ENCODE measurements at regions not wholly inside any gene's neighbourhood (a gene's known extent, or its start where the extent isn't known, plus 50 kb on each side); places are given as distances from the start of the nearest gene placed in this dataset.

DNA sequence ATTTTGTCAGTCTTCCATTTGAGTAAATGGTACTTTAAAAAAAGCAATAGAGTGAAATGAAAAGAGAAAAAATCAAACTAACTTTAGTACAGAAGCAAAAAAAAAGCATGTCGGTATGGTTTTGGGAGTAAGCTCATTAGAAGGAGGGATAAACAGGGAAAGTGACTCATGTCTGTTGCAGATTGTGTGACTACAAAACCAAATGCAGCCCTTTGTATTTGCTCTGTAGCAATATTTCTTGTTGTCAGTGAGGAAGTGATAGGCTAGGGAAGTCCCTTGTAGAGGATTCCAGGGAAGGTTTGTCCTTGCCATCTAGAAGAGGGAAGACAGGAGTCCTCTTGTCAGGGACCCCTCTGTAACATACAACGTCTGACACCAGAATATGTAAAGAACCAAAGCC, 150.5 kb upstream of the POU1F1 start:
- Histone ChIP-seq H3K36me3 (ENCODE audit: insufficient read depth, insufficient read length, low read length) (no peaks in the 10 kb centered on the region), H3K27me3 (ENCODE audit: insufficient read depth, insufficient read length) (no peaks in the 10 kb centered on the region), H3K4me1 (ENCODE audit: insufficient read depth, insufficient read length) (no peaks in the 10 kb centered on the region), H3K9me3 (ENCODE audit: insufficient read depth, low read length) (no peaks in the 10 kb centered on the region), H3K9ac (ENCODE audit: insufficient read length, low read depth) (no peak overlapping the region), H3K4me3 (ENCODE audit: insufficient read length, low read depth) (no peak overlapping the region)
- TF ChIP-seq ZNF274 (IDR thresholded peaks at IDR 0.05; ENCODE audit: low read depth, low read length) (no peak), SUZ12 (IDR thresholded peaks at IDR 0.05; ENCODE audit: extremely low read depth, insufficient read depth, insufficient read length) (no peak), YY1 (IDR thresholded peaks at IDR 0.05; ENCODE audit: insufficient read depth, insufficient read length) (no peak)
- DNase-seq (ENCODE audit: low read depth, low spot score) = no peak

DNA sequence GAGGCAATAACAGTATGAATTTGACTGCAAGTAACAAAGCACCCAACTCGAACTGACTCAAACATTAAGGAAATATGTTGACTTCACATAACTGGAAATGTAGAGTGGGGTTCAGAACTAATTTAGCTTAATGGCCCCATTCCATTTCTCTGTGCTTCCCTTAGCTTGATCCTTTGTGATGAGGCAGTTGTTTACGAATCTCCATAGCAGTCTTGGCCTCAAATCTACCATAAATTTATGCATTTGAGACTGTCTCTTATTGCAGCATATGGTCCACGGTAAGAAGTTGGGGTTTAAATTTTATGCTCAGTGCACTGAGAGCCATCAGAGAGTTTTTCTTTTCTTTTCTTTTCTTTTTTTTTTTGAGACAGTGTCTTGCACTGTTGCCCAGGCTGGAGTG, 148.7 kb upstream of the POU1F1 start:
- TF ChIP-seq ZNF274 (IDR thresholded peaks at IDR 0.05; ENCODE audit: low read depth, low read length) (no peak), SUZ12 (IDR thresholded peaks at IDR 0.05; ENCODE audit: extremely low read depth, insufficient read depth, insufficient read length) (no peak), YY1 (IDR thresholded peaks at IDR 0.05; ENCODE audit: insufficient read depth, insufficient read length) (no peak)
- no peak for DNase-seq (ENCODE audit: low read depth, low spot score)

DNA sequence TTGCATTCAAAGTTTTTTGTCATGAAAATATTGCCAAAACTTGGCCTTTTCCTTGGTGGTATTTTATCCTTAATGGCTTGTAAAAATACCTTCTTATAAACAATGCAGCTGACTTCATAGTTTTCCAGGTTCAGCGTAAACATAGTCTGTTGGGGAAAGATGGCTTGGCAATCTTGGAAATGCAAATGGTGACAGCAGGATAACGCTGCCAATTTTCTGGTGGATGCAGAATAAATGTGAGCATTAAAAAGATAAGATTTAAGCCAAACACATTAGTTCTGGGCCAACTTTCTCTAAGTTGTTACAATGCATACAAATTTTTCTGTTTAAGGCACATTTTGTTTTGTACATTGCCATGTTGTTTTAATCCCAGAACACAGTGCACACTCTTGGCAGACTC, 147.0 kb upstream of the POU1F1 start:
- H3K4me1 ChIP-seq (ENCODE audit: insufficient read depth, insufficient read length) = no peaks in the 10 kb centered on the region
- H3K4me3 ChIP-seq (ENCODE audit: insufficient read length, low read depth) = no peak overlapping the region
- TF ChIP-seq ZNF274 (IDR thresholded peaks at IDR 0.05; ENCODE audit: low read depth, low read length) (no peak), YY1 (IDR thresholded peaks at IDR 0.05; ENCODE audit: insufficient read depth, insufficient read length) (no peak), SUZ12 (IDR thresholded peaks at IDR 0.05; ENCODE audit: extremely low read depth, insufficient read depth, insufficient read length) (no peak)
- no peak for DNase-seq (ENCODE audit: low read depth, low spot score)
- H3K27me3 ChIP-seq (ENCODE audit: insufficient read depth, insufficient read length) = no peaks in the 10 kb centered on the region
- H3K9ac ChIP-seq (ENCODE audit: insufficient read length, low read depth) = no peak overlapping the region
- no peaks in the 10 kb centered on the region for H3K9me3 ChIP-seq (ENCODE audit: insufficient read depth, low read length)
- no peaks in the 10 kb centered on the region for H3K36me3 ChIP-seq (ENCODE audit: insufficient read depth, insufficient read length, low read length)

More for the DNA sequence above, 148.7 kb upstream of the POU1F1 start:
- no peaks in the 10 kb centered on the region for H3K27me3 ChIP-seq (ENCODE audit: insufficient read depth, insufficient read length)
- no peaks in the 10 kb centered on the region for H3K9me3 ChIP-seq (ENCODE audit: insufficient read depth, low read length)
- H3K4me1 ChIP-seq (ENCODE audit: insufficient read depth, insufficient read length) = no peaks in the 10 kb centered on the region
- H3K36me3 ChIP-seq (ENCODE audit: insufficient read depth, insufficient read length, low read length) = no peaks in the 10 kb centered on the region
- no peak overlapping the region for H3K9ac ChIP-seq (ENCODE audit: insufficient read length, low read depth)
- H3K4me3 ChIP-seq (ENCODE audit: insufficient read length, low read depth) = no peak overlapping the region

DNA sequence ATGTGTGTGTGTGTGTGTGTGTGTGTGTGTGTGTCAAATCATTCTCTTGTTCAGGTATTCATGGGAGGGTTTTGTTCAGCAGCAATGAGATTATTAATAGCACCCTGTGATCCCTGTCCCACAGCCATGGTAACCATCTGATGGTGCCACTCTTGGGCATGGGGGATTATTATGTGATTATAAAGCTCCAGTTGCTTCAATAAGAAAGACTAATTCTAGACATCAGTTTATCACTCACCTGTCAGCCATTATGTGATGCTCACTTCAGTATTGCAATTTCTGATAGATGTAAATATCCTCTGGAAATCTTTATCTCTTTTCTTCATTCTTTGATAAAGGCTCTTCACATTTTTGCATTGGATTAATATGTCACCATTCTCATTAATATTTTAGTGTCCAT, 145.9 kb upstream of the POU1F1 start:
- H3K4me3 ChIP-seq (ENCODE audit: insufficient read length, low read depth) = no peak overlapping the region
- no peaks in the 10 kb centered on the region for H3K36me3 ChIP-seq (ENCODE audit: insufficient read depth, insufficient read length, low read length)
- H3K27me3 ChIP-seq (ENCODE audit: insufficient read depth, insufficient read length) = no peaks in the 10 kb centered on the region
- H3K9ac ChIP-seq (ENCODE audit: insufficient read length, low read depth) = no peak overlapping the region
- no peak for DNase-seq (ENCODE audit: low read depth, low spot score)
- no peaks in the 10 kb centered on the region for H3K9me3 ChIP-seq (ENCODE audit: insufficient read depth, low read length)
- TF ChIP-seq YY1 (IDR thresholded peaks at IDR 0.05; ENCODE audit: insufficient read depth, insufficient read length) = no peak
- TF ChIP-seq SUZ12 (IDR thresholded peaks at IDR 0.05; ENCODE audit: extremely low read depth, insufficient read depth, insufficient read length) = no peak
- TF ChIP-seq ZNF274 (IDR thresholded peaks at IDR 0.05; ENCODE audit: low read depth, low read length) = no peak
- no peaks in the 10 kb centered on the region for H3K4me1 ChIP-seq (ENCODE audit: insufficient read depth, insufficient read length)

DNA sequence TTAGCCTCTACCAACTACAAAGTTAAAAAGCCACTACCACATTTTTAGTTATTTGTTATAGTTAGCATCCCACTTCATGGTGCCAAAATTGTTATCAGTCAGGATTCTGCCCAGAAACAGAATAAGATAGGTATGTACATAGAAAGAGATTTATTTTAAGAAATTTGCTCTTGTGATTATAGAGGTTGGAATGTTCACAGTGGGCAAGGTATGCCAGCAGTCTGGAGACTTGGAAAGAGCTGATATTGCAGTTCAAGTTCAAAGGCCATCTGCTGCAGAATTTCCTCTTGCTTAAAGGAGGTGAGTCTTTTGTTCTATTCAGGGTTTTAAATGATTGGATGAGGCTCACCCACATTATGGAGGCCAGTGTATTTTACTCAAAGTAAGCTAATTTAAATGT, 143.8 kb upstream of the POU1F1 start:
- Histone ChIP-seq H3K4me3 (ENCODE audit: insufficient read length, low read depth) (no peak overlapping the region), H3K36me3 (ENCODE audit: insufficient read depth, insufficient read length, low read length) (no peaks in the 10 kb centered on the region), H3K4me1 (ENCODE audit: insufficient read depth, insufficient read length) (no peaks in the 10 kb centered on the region), H3K27me3 (ENCODE audit: insufficient read depth, insufficient read length) (no peaks in the 10 kb centered on the region), H3K9ac (ENCODE audit: insufficient read length, low read depth) (no peak overlapping the region), H3K9me3 (ENCODE audit: insufficient read depth, low read length) (no peaks in the 10 kb centered on the region)
- no peak for DNase-seq (ENCODE audit: low read depth, low spot score)
- TF ChIP-seq ZNF274 (IDR thresholded peaks at IDR 0.05; ENCODE audit: low read depth, low read length) (no peak), YY1 (IDR thresholded peaks at IDR 0.05; ENCODE audit: insufficient read depth, insufficient read length) (no peak), SUZ12 (IDR thresholded peaks at IDR 0.05; ENCODE audit: extremely low read depth, insufficient read depth, insufficient read length) (no peak)

DNA sequence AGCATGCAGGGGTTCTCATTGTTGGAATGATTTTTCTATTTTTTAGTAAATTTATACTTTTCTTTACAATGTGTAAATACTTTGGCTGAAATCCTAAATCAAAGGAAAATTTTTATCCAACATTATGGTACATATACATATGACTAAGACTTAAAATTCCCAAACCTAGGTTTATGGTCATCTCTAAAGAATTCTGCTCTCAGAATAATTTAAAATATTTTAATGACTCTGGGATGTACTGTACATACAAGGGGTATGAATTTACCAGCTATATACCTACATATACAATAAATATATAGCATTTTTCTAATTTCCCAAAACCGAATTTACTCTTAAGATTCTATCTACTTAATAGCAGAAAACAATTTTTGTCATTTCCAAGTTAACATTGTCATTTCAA, 137.9 kb upstream of the POU1F1 start:
- no peak for DNase-seq (ENCODE audit: low read depth, low spot score)
- H3K36me3 ChIP-seq (ENCODE audit: insufficient read depth, insufficient read length, low read length) = no peaks in the 10 kb centered on the region
- no peak for TF ChIP-seq YY1 (IDR thresholded peaks at IDR 0.05; ENCODE audit: insufficient read depth, insufficient read length)
- TF ChIP-seq ZNF274 (IDR thresholded peaks at IDR 0.05; ENCODE audit: low read depth, low read length) = no peak
- no peak for TF ChIP-seq SUZ12 (IDR thresholded peaks at IDR 0.05; ENCODE audit: extremely low read depth, insufficient read depth, insufficient read length)
- no peaks in the 10 kb centered on the region for H3K4me1 ChIP-seq (ENCODE audit: insufficient read depth, insufficient read length)
- no peaks in the 10 kb centered on the region for H3K9me3 ChIP-seq (ENCODE audit: insufficient read depth, low read length)
- H3K27me3 ChIP-seq (ENCODE audit: insufficient read depth, insufficient read length) = no peaks in the 10 kb centered on the region
- no peak overlapping the region for H3K9ac ChIP-seq (ENCODE audit: insufficient read length, low read depth)
- no peak overlapping the region for H3K4me3 ChIP-seq (ENCODE audit: insufficient read length, low read depth)

DNA sequence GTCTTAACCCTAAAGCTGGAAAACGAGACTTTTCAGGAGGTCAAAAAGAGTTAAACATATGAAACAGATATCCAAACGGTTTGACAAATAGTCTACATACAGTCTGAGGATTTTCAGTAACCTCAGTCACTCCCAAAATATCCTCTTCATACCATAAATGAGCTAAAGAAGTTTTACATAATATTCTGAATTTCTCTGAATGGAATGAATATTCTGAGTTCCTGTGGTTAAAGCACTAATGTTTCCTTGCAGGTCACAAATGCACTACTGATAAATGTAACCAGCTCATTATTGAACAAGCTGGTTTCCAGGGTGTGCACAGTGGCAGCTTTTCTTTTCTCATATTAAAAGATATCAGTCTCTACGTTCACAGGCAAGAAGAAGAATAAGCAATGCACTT, 137.4 kb upstream of the POU1F1 start:
- Histone ChIP-seq H3K36me3 (ENCODE audit: insufficient read depth, insufficient read length, low read length) (no peaks in the 10 kb centered on the region), H3K9ac (ENCODE audit: insufficient read length, low read depth) (no peak overlapping the region), H3K4me1 (ENCODE audit: insufficient read depth, insufficient read length) (no peaks in the 10 kb centered on the region), H3K9me3 (ENCODE audit: insufficient read depth, low read length) (no peaks in the 10 kb centered on the region), H3K4me3 (ENCODE audit: insufficient read length, low read depth) (no peak overlapping the region), H3K27me3 (ENCODE audit: insufficient read depth, insufficient read length) (no peaks in the 10 kb centered on the region)
- TF ChIP-seq ZNF274 (IDR thresholded peaks at IDR 0.05; ENCODE audit: low read depth, low read length) (no peak), SUZ12 (IDR thresholded peaks at IDR 0.05; ENCODE audit: extremely low read depth, insufficient read depth, insufficient read length) (no peak), YY1 (IDR thresholded peaks at IDR 0.05; ENCODE audit: insufficient read depth, insufficient read length) (no peak)
- DNase-seq (ENCODE audit: low read depth, low spot score) = no peak

DNA sequence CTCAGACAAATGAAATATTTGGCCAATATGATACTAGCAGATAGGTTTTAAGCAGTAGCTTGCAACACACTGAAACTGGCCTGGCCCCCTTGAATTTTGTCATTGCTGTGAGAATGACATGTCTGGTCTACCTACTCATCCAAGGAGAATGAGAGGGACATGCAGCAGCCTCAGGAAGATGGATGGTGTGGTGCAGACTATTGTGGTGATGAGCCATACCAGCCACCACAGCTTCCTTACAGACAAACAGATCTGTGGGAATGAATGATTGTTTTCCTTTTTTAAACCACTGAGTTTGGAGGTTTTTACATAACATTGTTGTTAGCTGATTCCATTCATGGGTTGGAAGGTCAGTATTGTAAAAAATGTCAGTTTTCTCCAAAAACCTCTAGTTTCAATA, 133.7 kb upstream of the POU1F1 start:
- H3K9me3 ChIP-seq (ENCODE audit: insufficient read depth, low read length) = no peaks in the 10 kb centered on the region
- H3K4me1 ChIP-seq (ENCODE audit: insufficient read depth, insufficient read length) = no peaks in the 10 kb centered on the region
- no peak overlapping the region for H3K9ac ChIP-seq (ENCODE audit: insufficient read length, low read depth)
- no peak for DNase-seq (ENCODE audit: low read depth, low spot score)
- H3K27me3 ChIP-seq (ENCODE audit: insufficient read depth, insufficient read length) = no peaks in the 10 kb centered on the region
- H3K4me3 ChIP-seq (ENCODE audit: insufficient read length, low read depth) = no peak overlapping the region
- H3K36me3 ChIP-seq (ENCODE audit: insufficient read depth, insufficient read length, low read length) = no peaks in the 10 kb centered on the region
- TF ChIP-seq YY1 (IDR thresholded peaks at IDR 0.05; ENCODE audit: insufficient read depth, insufficient read length) = no peak
- no peak for TF ChIP-seq SUZ12 (IDR thresholded peaks at IDR 0.05; ENCODE audit: extremely low read depth, insufficient read depth, insufficient read length)
- no peak for TF ChIP-seq ZNF274 (IDR thresholded peaks at IDR 0.05; ENCODE audit: low read depth, low read length)

All from NT2/D1 (cell line).